Muscle of arm (tissue), 1 donor: ENCODE measurements at regions not wholly inside any gene's neighbourhood (a gene's known extent, or its start where the extent isn't known, plus 50 kb on each side); places are given as distances from the start of the nearest gene placed in this dataset.

Source experiments
- DNase-seq: peaks from one replicate; pipeline ENCODE4 v3.0.0-alpha.2; 2013

- DNase-seq, result no peak
These were observed 84.1 kb upstream of the BARX2 start for GRCh38 chr11:129291546-129291945.

- no peak for DNase-seq
These were observed 84.7 kb upstream of the BARX2 start for GRCh38 chr11:129290966-129291365.

GRCh38 chr11:129289350-129290040, 86.2 kb upstream of the BARX2 start:
- no peak for DNase-seq

- DNase-seq, result no peak
These were observed 87.7 kb upstream of the BARX2 start for GRCh38 chr11:129287920-129288319.

- DNase-seq, result no peak
These were observed 88.8 kb upstream of the BARX2 start for GRCh38 chr11:129286813-129287212.

- no peak for DNase-seq
These were observed 90.3 kb upstream of the BARX2 start for GRCh38 chr11:129285402-129285786.

- DNase-seq, result no peak
These were observed 91.0 kb upstream of the ARHGAP32 start for GRCh38 chr11:129283141-129283540.

- DNase-seq, result no peak
These were observed 90.5 kb upstream of the ARHGAP32 start for GRCh38 chr11:129282634-129283033.

- DNase-seq, result no peak
These were observed 89.6 kb upstream of the ARHGAP32 start for GRCh38 chr11:129281471-129282415.

GRCh38 chr11:129280027-129280811, 88.1 kb upstream of the ARHGAP32 start:
- DNase-seq, result no peak

- peak; percentile 72 for DNase-seq
These were observed 87.4 kb upstream of the ARHGAP32 start for GRCh38 chr11:129279326-129280026.

GRCh38 chr11:129278586-129279319, 86.6 kb upstream of the ARHGAP32 start:
- no peak for DNase-seq

- no peak for DNase-seq
These were observed 85.2 kb upstream of the ARHGAP32 start for GRCh38 chr11:129277198-129277843.

GRCh38 chr11:129275828-129276227, 83.7 kb upstream of the ARHGAP32 start:
- DNase-seq, result no peak

- DNase-seq, result no peak
These were observed 82.0 kb upstream of the ARHGAP32 start for GRCh38 chr11:129273944-129274711.

- no peak for DNase-seq
These were observed 81.2 kb upstream of the ARHGAP32 start for GRCh38 chr11:129273322-129273721.

- DNase-seq, result no peak
These were observed 78.9 kb upstream of the ARHGAP32 start for GRCh38 chr11:129271030-129271429.

- no peak for DNase-seq
These were observed 78.3 kb upstream of the ARHGAP32 start for GRCh38 chr11:129270446-129270845.

- DNase-seq, result no peak
These were observed 76.2 kb upstream of the ARHGAP32 start for GRCh38 chr11:129268371-129268770.

- no peak for DNase-seq
These were observed 75.6 kb upstream of the ARHGAP32 start for GRCh38 chr11:129267716-129268115.
